Gastrocnemius medialis (tissue), 4 donors: ENCODE measurements at regions not wholly inside any gene's neighbourhood (a gene's known extent, or its start where the extent isn't known, plus 50 kb on each side); places are given as distances from the start of the nearest gene placed in this dataset.

Source experiments
- CTCF ChIP-seq, 5 experiments: fragments of 450-650 bp in 3 of 5; fragments of 200-600 bp in 2 of 5; sonication (generic) in 2 of 5; IDR thresholded peaks in 4 of 5; conservative IDR thresholded peaks in 1 of 5; 1 replicate in 4 of 5; 2 replicates in 1 of 5; pipeline ENCODE4 v1.5.1; 2016 to 2019; ENCODE audit warnings: antibody characterized with exemption in 5 of 5, mild to moderate bottlenecking in 3 of 5, moderate library complexity in 3 of 5
- POLR2A ChIP-seq, 2 donors: fragments of 450-650 bp; IDR thresholded peaks; one replicate each; pipeline ENCODE4 v1.6.1; 2017; ENCODE audit warnings: antibody characterized with exemption in 2 of 2, mild to moderate bottlenecking in 2 of 2, moderate library complexity in 2 of 2

GRCh38 chr14:87494010-87494409 is 499.0 kb downstream of the GALC start:
- TF ChIP-seq POLR2A (IDR thresholded peaks at IDR 0.05) (no peak), CTCF (IDR thresholded peaks at IDR 0.05 in 4 of 5, conservative IDR thresholded peaks at IDR 0.05 in 1 of 5) (no peak)
